ENCODE measurements at regions not wholly inside any gene's neighbourhood (a gene's known extent, or its start where the extent isn't known, plus 50 kb on each side); places are given as distances from the start of the nearest gene placed in this dataset.

- ATAC-seq = no peak
- no peak for DNase-seq (ENCODE audit: low spot score)
Observed at GRCh38 chr12:5375547-5376295, 56.2 kb upstream of the NTF3 start.

GRCh38 chr12:5376591-5377207 lies 55.2 kb upstream of the NTF3 start:
- DNase-seq (ENCODE audit: low spot score) (no peak), ATAC-seq (no peak)

GRCh38 chr12:5377997-5378592 lies 53.8 kb upstream of the NTF3 start:
- no peak for DNase-seq (ENCODE audit: low spot score)
- ATAC-seq = no peak

GRCh38 chr12:5379749-5380496 lies 52.0 kb upstream of the NTF3 start:
- ATAC-seq (no peak), DNase-seq (ENCODE audit: low spot score) (no peak)
